ENCODE measurements at regions not wholly inside any gene's neighbourhood (a gene's known extent, or its start where the extent isn't known, plus 50 kb on each side); places are given as distances from the start of the nearest gene placed in this dataset.

DNA sequence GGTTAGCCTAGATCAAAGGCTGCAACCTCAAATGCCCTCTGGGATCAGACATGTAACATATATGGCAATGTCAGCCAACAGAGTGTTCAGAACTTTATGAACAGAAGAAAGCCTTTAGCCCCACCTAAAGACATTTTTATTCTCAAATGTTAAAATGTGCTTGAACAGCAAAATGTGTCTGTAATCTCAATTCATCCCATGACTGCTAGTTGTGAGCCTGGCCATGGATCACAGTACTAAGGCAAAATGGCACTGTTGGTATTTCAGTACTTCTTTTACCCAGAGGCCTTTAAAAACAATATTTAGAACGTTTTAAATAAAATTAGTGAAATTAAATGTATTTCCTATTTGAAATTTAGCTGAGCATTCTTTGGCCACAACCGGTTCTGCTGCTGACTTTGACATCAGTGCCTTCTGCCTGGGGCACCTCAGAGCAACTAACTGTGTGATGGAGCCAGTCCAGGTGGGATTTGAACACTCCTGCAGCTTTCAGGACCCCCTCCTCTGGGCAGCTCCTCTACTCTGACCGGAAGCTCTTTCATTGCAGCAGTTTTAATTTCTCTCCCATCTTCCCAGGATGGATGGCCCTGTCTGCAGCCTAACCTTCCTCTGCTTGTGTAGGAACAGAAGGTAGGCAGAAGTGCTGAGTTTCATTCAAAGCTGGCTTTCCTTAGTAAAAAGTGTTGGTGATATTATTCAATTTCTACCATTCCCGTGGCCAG lies 68.3 kb upstream of the NFIA start:
- no peak overlapping the region for H3K4me2 ChIP-seq (ENCODE audit: extremely low read depth, insufficient read depth, low read length)

DNA sequence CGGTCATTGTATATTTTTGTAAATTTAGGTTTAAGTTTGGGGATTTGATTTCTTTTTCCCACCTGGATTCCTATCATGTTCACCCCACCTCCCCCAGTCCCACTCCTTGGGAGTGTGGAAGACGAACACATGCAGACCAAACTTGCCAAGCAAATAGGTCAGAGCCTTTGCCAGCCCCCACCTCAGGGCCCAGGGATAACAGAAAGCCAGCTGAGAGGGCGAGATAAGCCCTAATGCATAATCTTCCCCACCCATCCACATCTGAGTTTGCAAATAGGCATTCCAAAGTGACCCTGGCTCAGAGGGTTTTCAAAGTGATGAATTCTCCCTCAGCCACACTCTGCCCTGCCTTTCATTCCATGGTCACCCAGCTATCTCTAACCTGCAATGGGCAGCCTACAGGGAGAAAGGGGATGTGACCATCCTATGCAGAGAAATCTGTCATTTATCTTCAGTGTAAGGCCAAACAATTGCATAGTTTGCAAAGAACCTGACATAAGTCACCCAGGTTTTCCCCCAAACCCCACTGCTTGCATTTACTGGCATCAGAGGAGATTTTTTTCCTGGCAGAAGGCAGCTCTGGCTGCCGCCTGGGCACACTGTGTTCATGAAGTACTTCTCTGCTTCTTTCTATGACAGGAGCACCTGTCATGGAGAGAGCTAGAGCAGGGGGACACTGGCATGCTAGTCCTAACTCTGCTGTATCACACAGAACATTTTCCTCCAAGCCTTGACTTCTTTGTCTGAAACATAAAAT lies 69.0 kb upstream of the NFIA start:
- no peak for DNase-seq (ENCODE audit: low read depth in 2 of 2)
- H3K27me3 ChIP-seq (ENCODE audit: control insufficient read depth, insufficient read depth, low read length): no peaks in the 10 kb centered on the region
- no peaks in the 10 kb centered on the region for H3K4me1 ChIP-seq (ENCODE audit: control insufficient read depth, extremely low read depth, insufficient read depth, low read length)
- H3K4me3 ChIP-seq (replicated peaks in 1 of 4; ENCODE audit: control extremely low read depth in 1 of 4, insufficient read depth in 1 of 4, low read depth in 3 of 4, low read length in 4 of 4): no peak overlapping the region
- no peak overlapping the region for H3K9ac ChIP-seq (ENCODE audit: insufficient read depth, low read length)
- TF ChIP-seq EZH2 (IDR thresholded peaks at IDR 0.05; ENCODE audit: low read length, missing control alignments): no peak
- TF ChIP-seq, protein P1, sequence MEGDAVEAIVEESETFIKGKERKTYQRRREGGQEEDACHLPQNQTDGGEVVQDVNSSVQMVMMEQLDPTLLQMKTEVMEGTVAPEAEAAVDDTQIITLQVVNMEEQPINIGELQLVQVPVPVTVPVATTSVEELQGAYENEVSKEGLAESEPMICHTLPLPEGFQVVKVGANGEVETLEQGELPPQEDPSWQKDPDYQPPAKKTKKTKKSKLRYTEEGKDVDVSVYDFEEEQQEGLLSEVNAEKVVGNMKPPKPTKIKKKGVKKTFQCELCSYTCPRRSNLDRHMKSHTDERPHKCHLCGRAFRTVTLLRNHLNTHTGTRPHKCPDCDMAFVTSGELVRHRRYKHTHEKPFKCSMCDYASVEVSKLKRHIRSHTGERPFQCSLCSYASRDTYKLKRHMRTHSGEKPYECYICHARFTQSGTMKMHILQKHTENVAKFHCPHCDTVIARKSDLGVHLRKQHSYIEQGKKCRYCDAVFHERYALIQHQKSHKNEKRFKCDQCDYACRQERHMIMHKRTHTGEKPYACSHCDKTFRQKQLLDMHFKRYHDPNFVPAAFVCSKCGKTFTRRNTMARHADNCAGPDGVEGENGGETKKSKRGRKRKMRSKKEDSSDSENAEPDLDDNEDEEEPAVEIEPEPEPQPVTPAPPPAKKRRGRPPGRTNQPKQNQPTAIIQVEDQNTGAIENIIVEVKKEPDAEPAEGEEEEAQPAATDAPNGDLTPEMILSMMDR (conservative IDR thresholded peaks at IDR 0.05 in 1 of 2, IDR thresholded peaks at IDR 0.05 in 1 of 2; ENCODE audit: low read depth in 1 of 2, low read length in 2 of 2): no peak
- no peak overlapping the region for H3K27ac ChIP-seq (ENCODE audit: insufficient read depth, low read length)
- H3K36me3 ChIP-seq (ENCODE audit: control insufficient read depth, insufficient read depth, low read length): no peaks in the 10 kb centered on the region
- H2AFZ ChIP-seq (ENCODE audit: low read length): no peak overlapping the region
- no peaks in the 10 kb centered on the region for H4K20me1 ChIP-seq (ENCODE audit: control insufficient read depth, extremely low read depth, insufficient read depth, low read length)
- no peaks in the 10 kb centered on the region for H3K9me3 ChIP-seq (ENCODE audit: control insufficient read depth, insufficient read depth, low read depth, low read length)
- H3K4me2 ChIP-seq (ENCODE audit: extremely low read depth, insufficient read depth, low read length): no peak overlapping the region
- no peaks in the 10 kb centered on the region for H3K79me2 ChIP-seq (ENCODE audit: control insufficient read depth, insufficient read depth, low read length)

More for the DNA sequence above, 68.3 kb upstream of the NFIA start:
- Histone ChIP-seq H2AFZ (ENCODE audit: low read length) (no peak overlapping the region), H3K27me3 (ENCODE audit: control insufficient read depth, insufficient read depth, low read length) (no peaks in the 10 kb centered on the region), H4K20me1 (ENCODE audit: control insufficient read depth, extremely low read depth, insufficient read depth, low read length) (no peaks in the 10 kb centered on the region), H3K4me1 (ENCODE audit: control insufficient read depth, extremely low read depth, insufficient read depth, low read length) (no peaks in the 10 kb centered on the region), H3K79me2 (ENCODE audit: control insufficient read depth, insufficient read depth, low read length) (no peaks in the 10 kb centered on the region), H3K27ac (ENCODE audit: insufficient read depth, low read length) (no peak overlapping the region), H3K9ac (ENCODE audit: insufficient read depth, low read length) (no peak overlapping the region), H3K4me3 (replicated peaks in 1 of 4; ENCODE audit: control extremely low read depth in 1 of 4, insufficient read depth in 1 of 4, low read depth in 3 of 4, low read length in 4 of 4) (no peak overlapping the region), H3K9me3 (ENCODE audit: control insufficient read depth, insufficient read depth, low read depth, low read length) (no peaks in the 10 kb centered on the region), H3K36me3 (ENCODE audit: control insufficient read depth, insufficient read depth, low read length) (no peaks in the 10 kb centered on the region)
- TF ChIP-seq, protein P1 (conservative IDR thresholded peaks at IDR 0.05 in 1 of 2, IDR thresholded peaks at IDR 0.05 in 1 of 2; ENCODE audit: low read depth in 1 of 2, low read length in 2 of 2): no peak
- no peak for TF ChIP-seq EZH2 (IDR thresholded peaks at IDR 0.05; ENCODE audit: low read length, missing control alignments)
- DNase-seq (ENCODE audit: low read depth in 2 of 2): no peak

DNA sequence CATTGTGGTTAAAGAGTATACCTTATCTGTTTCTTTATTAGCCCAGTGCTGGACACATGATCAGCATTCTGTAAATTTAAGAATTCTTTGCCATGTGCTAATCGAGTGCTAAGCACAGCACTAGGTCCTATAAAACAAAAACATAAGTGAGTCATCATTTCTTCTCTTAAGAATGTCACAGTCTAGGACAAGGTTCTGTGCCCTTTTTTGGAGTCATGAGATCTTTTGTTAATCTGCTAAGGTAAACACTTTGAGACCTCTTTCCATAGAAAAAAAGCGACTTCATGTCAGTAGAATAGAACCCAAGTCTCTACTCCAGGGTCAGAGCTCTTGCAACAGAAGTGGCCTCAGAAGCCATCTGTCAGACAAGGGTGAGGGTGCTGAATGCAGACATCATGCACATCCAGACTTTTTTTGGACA lies 70.0 kb upstream of the NFIA start:
- H3K4me3 ChIP-seq (replicated peaks in 1 of 4; ENCODE audit: control extremely low read depth in 1 of 4, insufficient read depth in 1 of 4, low read depth in 3 of 4, low read length in 4 of 4): no peak overlapping the region
- no peak overlapping the region for H3K27ac ChIP-seq (ENCODE audit: insufficient read depth, low read length)
- no peak overlapping the region for H3K9ac ChIP-seq (ENCODE audit: insufficient read depth, low read length)
- H3K4me2 ChIP-seq (ENCODE audit: extremely low read depth, insufficient read depth, low read length): no peak overlapping the region
- H2AFZ ChIP-seq (ENCODE audit: low read length): no peak overlapping the region
- no peaks in the 10 kb centered on the region for H3K36me3 ChIP-seq (ENCODE audit: control insufficient read depth, insufficient read depth, low read length)
- no peak for TF ChIP-seq EZH2 (IDR thresholded peaks at IDR 0.05; ENCODE audit: low read length, missing control alignments)
- TF ChIP-seq, protein P1 (conservative IDR thresholded peaks at IDR 0.05 in 1 of 2, IDR thresholded peaks at IDR 0.05 in 1 of 2; ENCODE audit: low read depth in 1 of 2, low read length in 2 of 2): no peak
- DNase-seq (ENCODE audit: low read depth in 2 of 2): no peak
- no peaks in the 10 kb centered on the region for H3K79me2 ChIP-seq (ENCODE audit: control insufficient read depth, insufficient read depth, low read length)
- H3K9me3 ChIP-seq (ENCODE audit: control insufficient read depth, insufficient read depth, low read depth, low read length): no peaks in the 10 kb centered on the region
- no peaks in the 10 kb centered on the region for H4K20me1 ChIP-seq (ENCODE audit: control insufficient read depth, extremely low read depth, insufficient read depth, low read length)
- H3K4me1 ChIP-seq (ENCODE audit: control insufficient read depth, extremely low read depth, insufficient read depth, low read length): no peaks in the 10 kb centered on the region
- H3K27me3 ChIP-seq (ENCODE audit: control insufficient read depth, insufficient read depth, low read length): no peaks in the 10 kb centered on the region

Data from fibroblast of lung (primary cell).